T-cell (primary cell): ENCODE measurements at regions not wholly inside any gene's neighbourhood (a gene's known extent, or its start where the extent isn't known, plus 50 kb on each side); places are given as distances from the start of the nearest gene placed in this dataset.

ENCODE experiments used
- ATAC-seq, 4 experiments: fragments of 200-7000 bp in 3 of 4; fragments of 150-1000 bp in 1 of 4; cut with Tn5 transposase; replicated peaks in 1 of 4; 1 replicate in 3 of 4; 2 replicates in 1 of 4; pipeline ENCODE4 v1.10.0; 2021; ENCODE audit warnings: moderate library complexity in 3 of 4, mild to moderate bottlenecking in 2 of 4, moderate number of reproducible peaks in 1 of 4
- CTCF ChIA-PET, 2 donors: fragments of 300-600 bp; sonication (Branson Sonifier 250); formaldehyde crosslinking; loops; one replicate each; lab custom pipeline; 2022; ENCODE audit warnings: antibody characterized with exemption in 2 of 2; lab: Charles Lee
- POLR2A ChIA-PET, 2 donors: fragments of 300-600 bp; sonication (Branson Sonifier 250); formaldehyde crosslinking; loops; one replicate each; lab custom pipeline; 2022; ENCODE audit warnings: antibody characterized with exemption in 2 of 2; lab: Charles Lee
- DNase-seq, 35 experiments: peaks; one replicate each; pipeline versions ENCODE4 v3.0.0 to v3.0.0-alpha.2; 2013 to 2023
- H3K27ac ChIP-seq: one replicate; pipeline ENCODE4 v1.5.1; 2013; ENCODE audit warnings: low read length
- H3K27me3 ChIP-seq, 2 experiments: replicated peaks in 1 of 2; 1 replicate in 1 of 2; 2 replicates in 1 of 2; pipeline versions ENCODE4 v1.6.1 to v1.7.0; 2013; ENCODE audit warnings: low read length in 1 of 2, mixed read lengths in 1 of 2; ENCODE audit not compliant: control insufficient read depth in 2 of 2, insufficient read depth in 2 of 2; ENCODE audit errors: extremely low read depth in 1 of 2
- H3K36me3 ChIP-seq, 2 donors: 1 replicate in 1 of 2; 2 replicates in 1 of 2; pipeline versions ENCODE4 v1.6.1 to v1.7.0; 2013; ENCODE audit warnings: low read length in 1 of 2; ENCODE audit not compliant: control insufficient read depth in 2 of 2, insufficient read depth in 1 of 2; ENCODE audit errors: extremely low read depth in 1 of 2
- H3K4me1 ChIP-seq, 2 experiments: 1 replicate in 1 of 2; 2 replicates in 1 of 2; pipeline versions ENCODE4 v1.6.1 to v1.7.0; 2013; ENCODE audit warnings: low read length in 2 of 2, mixed read lengths in 1 of 2; ENCODE audit not compliant: insufficient read depth in 2 of 2, control insufficient read depth in 1 of 2; ENCODE audit errors: extremely low read depth in 1 of 2
- H3K4me3 ChIP-seq, 2 donors: 1 replicate in 1 of 2; 2 replicates in 1 of 2; pipeline versions ENCODE4 v1.5.1 to v1.7.0; 2013; ENCODE audit warnings: mild to moderate bottlenecking in 2 of 2, low read length in 1 of 2, moderate library complexity in 1 of 2; ENCODE audit not compliant: control insufficient read depth in 1 of 2; ENCODE audit errors: extremely low read depth in 1 of 2
- H3K9me3 ChIP-seq: 2 replicates; pipeline ENCODE4 v1.7.0; 2013
- H3K27ac Mint-ChIP-seq, 2 donors: one replicate each; pipeline ENCODE4 v1.8.0; 2020 to 2021; ENCODE audit warnings: mild to moderate bottlenecking in 2 of 2, mixed read lengths in 2 of 2
- H3K27me3 Mint-ChIP-seq, 2 donors: one replicate each; pipeline ENCODE4 v1.8.0; 2021 to 2022; ENCODE audit warnings: mixed read lengths in 2 of 2
- H3K36me3 Mint-ChIP-seq: one replicate; pipeline ENCODE4 v1.8.0; 2021; ENCODE audit warnings: mixed read lengths
- H3K4me1 Mint-ChIP-seq, 3 donors: one replicate each; pipeline ENCODE4 v1.8.0; 2020 to 2022; ENCODE audit warnings: mixed read lengths in 3 of 3, mild to moderate bottlenecking in 1 of 3
- H3K4me3 Mint-ChIP-seq, 3 donors: one replicate each; pipeline ENCODE4 v1.8.0; 2020 to 2022; ENCODE audit warnings: mild to moderate bottlenecking in 3 of 3, mixed read lengths in 3 of 3, moderate library complexity in 3 of 3
- H3K9me3 Mint-ChIP-seq, 3 donors: one replicate each; pipeline ENCODE4 v1.8.0; 2020 to 2022; ENCODE audit warnings: mixed read lengths in 3 of 3
- WGBS: methylation state at CpG from one replicate; pipeline ENCODE4 v1.1.5; 2013; ENCODE audit warnings: missing lambda C conversion rate; ENCODE audit not compliant: insufficient coverage; 5-methylcytosine and 5-hydroxymethylcytosine counted together

- no peaks in the 10 kb centered on the region for H3K36me3 Mint-ChIP-seq
- ATAC-seq (no peak), DNase-seq (no peak)
- H3K27me3 ChIP-seq, result no peaks in the 10 kb centered on the region
- ChIA-PET POLR2A (interaction anchor here in 1 of 2 donors (0.6 kb wide), 1 partner anchor 78 kb away, joined by 6 read pairs; no protein-coding TSS in a partner anchor), CTCF (no interaction called here)
- no peaks in the 10 kb centered on the region for H3K9me3 Mint-ChIP-seq
- H3K27me3 Mint-ChIP-seq, result no peaks in the 10 kb centered on the region
- no peak overlapping the region for H3K4me3 ChIP-seq
- H3K27ac ChIP-seq, result no peak overlapping the region
- H3K9me3 ChIP-seq, result no peaks in the 10 kb centered on the region
- no peak overlapping the region for H3K27ac Mint-ChIP-seq
- H3K4me1 Mint-ChIP-seq, result no peaks in the 10 kb centered on the region
- no peak overlapping the region for H3K4me3 Mint-ChIP-seq
- H3K36me3 ChIP-seq, result no peaks in the 10 kb centered on the region
- no peaks in the 10 kb centered on the region for H3K4me1 ChIP-seq
These were observed 80.5 kb downstream of the FASTKD2 start for GRCh38 chr2:206845877-206846276.

GRCh38 chr2:206846331-206846730 lies 80.9 kb downstream of the FASTKD2 start:
- no peaks in the 10 kb centered on the region for H3K4me1 ChIP-seq
- H3K9me3 ChIP-seq, result no peaks in the 10 kb centered on the region
- Mint-ChIP-seq H3K27ac (no peak overlapping the region), H3K36me3 (no peaks in the 10 kb centered on the region), H3K9me3 (no peaks in the 10 kb centered on the region), H3K4me3 (no peak overlapping the region), H3K27me3 (no peaks in the 10 kb centered on the region), H3K4me1 (no peaks in the 10 kb centered on the region)
- 83% methylated on average over 3 of the region's 3 CpGs for WGBS
- H3K4me3 ChIP-seq, result no peak overlapping the region
- H3K27ac ChIP-seq, result no peak overlapping the region
- DNase-seq, result no peak
- H3K27me3 ChIP-seq, result no peaks in the 10 kb centered on the region
- ATAC-seq, result no peak
- ChIA-PET CTCF (no interaction called here), POLR2A (no interaction called here)
- no peaks in the 10 kb centered on the region for H3K36me3 ChIP-seq

- Mint-ChIP-seq H3K27me3 (no peaks in the 10 kb centered on the region), H3K27ac (no peak overlapping the region)
- CTCF ChIA-PET, result no interaction called here
These were observed 81.8 kb downstream of the FASTKD2 start for GRCh38 chr2:206846981-206847834.

GRCh38 chr2:206850369-206850768 lies 85.0 kb downstream of the FASTKD2 start:
- POLR2A ChIA-PET, result no interaction called here
- H3K9me3 Mint-ChIP-seq, result no peaks in the 10 kb centered on the region

More at GRCh38 chr2:206846981-206847834, 81.8 kb downstream of the FASTKD2 start:
- POLR2A ChIA-PET, result no interaction called here
- Mint-ChIP-seq H3K4me1 (no peaks in the 10 kb centered on the region), H3K4me3 (no peak overlapping the region), H3K9me3 (no peaks in the 10 kb centered on the region), H3K36me3 (no peaks in the 10 kb centered on the region)
- DNase-seq (no peak), ATAC-seq (no peak)
- Histone ChIP-seq H3K36me3 (no peaks in the 10 kb centered on the region), H3K4me3 (no peak overlapping the region), H3K27me3 (no peaks in the 10 kb centered on the region), H3K9me3 (no peaks in the 10 kb centered on the region), H3K27ac (no peak overlapping the region), H3K4me1 (no peaks in the 10 kb centered on the region)
- 83% methylated on average over 2 of the region's 3 CpGs for WGBS

GRCh38 chr2:206851521-206851920 lies 86.1 kb downstream of the FASTKD2 start:
- CTCF ChIA-PET, result interaction anchor here (0.6 to 1.0 kb wide), 2 partner anchors 27 to 157 kb away, joined by 3 to 5 read pairs; no protein-coding TSS in a partner anchor
- Histone ChIP-seq H3K27ac (no peak overlapping the region), H3K9me3 (no peaks in the 10 kb centered on the region), H3K27me3 (no peaks in the 10 kb centered on the region), H3K36me3 (no peaks in the 10 kb centered on the region), H3K4me1 (no peaks in the 10 kb centered on the region), H3K4me3 (no peak overlapping the region)
- DNase-seq (no peak), ATAC-seq (no peak)
- Mint-ChIP-seq H3K27ac (no peak overlapping the region), H3K4me3 (no peak overlapping the region), H3K27me3 (no peaks in the 10 kb centered on the region), H3K4me1 (no peaks in the 10 kb centered on the region), H3K9me3 (no peaks in the 10 kb centered on the region), H3K36me3 (no peaks in the 10 kb centered on the region)
- POLR2A ChIA-PET, result no interaction called here
- WGBS, result no CpG with 5 or more reads among the region's 1 CpG

More at GRCh38 chr2:206850369-206850768, 85.0 kb downstream of the FASTKD2 start:
- CTCF ChIA-PET, result no interaction called here
- no peak for ATAC-seq
- Histone ChIP-seq H3K27me3 (no peaks in the 10 kb centered on the region), H3K9me3 (no peaks in the 10 kb centered on the region), H3K36me3 (no peaks in the 10 kb centered on the region), H3K27ac (no peak overlapping the region), H3K4me3 (no peak overlapping the region), H3K4me1 (no peaks in the 10 kb centered on the region)
- Mint-ChIP-seq H3K36me3 (no peaks in the 10 kb centered on the region), H3K4me3 (no peak overlapping the region), H3K27ac (no peak overlapping the region), H3K4me1 (no peaks in the 10 kb centered on the region), H3K27me3 (no peaks in the 10 kb centered on the region)
- DNase-seq, result no peak

- Mint-ChIP-seq H3K4me3 (no peak overlapping the region), H3K4me1 (peaks cover 11 to 13% (median 12%) of the 10 kb centered on the region in 3 donors), H3K27ac (no peak overlapping the region), H3K9me3 (no peaks in the 10 kb centered on the region), H3K36me3 (no peaks in the 10 kb centered on the region), H3K27me3 (no peaks in the 10 kb centered on the region)
- no peak for DNase-seq
- Histone ChIP-seq H3K9me3 (no peaks in the 10 kb centered on the region), H3K36me3 (no peaks in the 10 kb centered on the region), H3K4me1 (peaks cover 5 to 6% of the 10 kb centered on the region in 2 experiments), H3K4me3 (no peak overlapping the region), H3K27ac (no peak overlapping the region), H3K27me3 (no peaks in the 10 kb centered on the region)
- ChIA-PET CTCF (interaction anchor here in 1 of 2 donors (0.7 kb wide), 1 partner anchor 9 kb away, joined by 3 read pairs; no protein-coding TSS in a partner anchor), POLR2A (no interaction called here)
- ATAC-seq, result no peak
- 83% methylated on average over 1 of the region's 4 CpGs for WGBS
These were observed 85.4 kb upstream of the CPO start for GRCh38 chr2:206853915-206854314.
